GM23338 (cell line): ENCODE measurements at regions not wholly inside any gene's neighbourhood (a gene's known extent, or its start where the extent isn't known, plus 50 kb on each side); places are given as distances from the start of the nearest gene placed in this dataset.

Experiments used
- ATAC-seq: fragments of 200-7000 bp; cut with Tn5 transposase; 3 replicates; pipeline ENCODE4 v1.9.1; 2020
- DNase-seq: peaks from one replicate; pipeline ENCODE4 v3.0.0-alpha.2; 2015; ENCODE audit warnings: low spot score
- H2AFZ ChIP-seq: fragments of 200-600 bp; sonication (generic); 2 replicates; pipeline ENCODE4 v1.8.0; 2016; ENCODE audit warnings: antibody characterized with exemption, mild to moderate bottlenecking, moderate library complexity
- H3F3A ChIP-seq: fragments of 200-600 bp; sonication (generic); replicated peaks from 2 replicates; pipeline ENCODE4 v1.8.0; 2017; ENCODE audit warnings: antibody characterized with exemption, mixed run types, low read depth
- H3K27ac ChIP-seq: fragments of 200-600 bp; sonication (generic); 2 replicates; pipeline ENCODE4 v1.6.1; 2016; ENCODE audit warnings: low read depth
- H3K27me3 ChIP-seq: fragments of 200-600 bp; sonication (generic); 2 replicates; pipeline ENCODE4 v1.8.0; 2016; ENCODE audit warnings: mild to moderate bottlenecking, mixed run types, moderate library complexity; ENCODE audit not compliant: insufficient read depth
- H3K36me3 ChIP-seq: fragments of 200-600 bp; sonication (generic); 2 replicates; pipeline ENCODE4 v1.8.0; 2016; ENCODE audit warnings: mild to moderate bottlenecking; ENCODE audit not compliant: insufficient read depth
- H3K4me1 ChIP-seq: fragments of 200-600 bp; sonication (generic); 2 replicates; pipeline ENCODE4 v1.8.0; 2016; ENCODE audit warnings: mild to moderate bottlenecking, moderate library complexity; ENCODE audit not compliant: insufficient read depth
- H3K4me2 ChIP-seq: fragments of 200-600 bp; sonication (generic); 2 replicates; pipeline ENCODE4 v1.7.1; 2017; ENCODE audit warnings: mixed run types
- H3K4me3 ChIP-seq: fragments of 200-600 bp; sonication (generic); 2 replicates; pipeline ENCODE4 v1.6.1; 2016; ENCODE audit warnings: mixed run types
- H3K79me2 ChIP-seq: fragments of 200-600 bp; sonication (generic); replicated peaks from 2 replicates; pipeline ENCODE4 v1.8.0; 2017; ENCODE audit warnings: mild to moderate bottlenecking; ENCODE audit not compliant: insufficient read depth
- H3K9me2 ChIP-seq: fragments of 200-600 bp; sonication (generic); 2 replicates; pipeline ENCODE4 v1.8.0; 2017; ENCODE audit not compliant: insufficient read depth
- H4K20me1 ChIP-seq: fragments of 200-600 bp; sonication (generic); replicated peaks from 2 replicates; pipeline ENCODE4 v1.8.0; 2017; ENCODE audit warnings: mild to moderate bottlenecking; ENCODE audit not compliant: insufficient read depth
- H3K27ac Mint-ChIP-seq: 2 replicates; pipeline ENCODE4 v1.8.0; 2020; ENCODE audit warnings: inconsistent platforms, mild to moderate bottlenecking, moderate library complexity, mixed read lengths
- H3K27me3 Mint-ChIP-seq: 3 replicates; pipeline ENCODE4 v1.8.0; 2022; ENCODE audit warnings: low read depth, mild to moderate bottlenecking, moderate library complexity, mixed read lengths, inconsistent platforms; ENCODE audit not compliant: insufficient read depth, poor library complexity
- H3K36me3 Mint-ChIP-seq: 3 replicates; pipeline ENCODE4 v1.8.0; 2021; ENCODE audit warnings: low read depth, mild to moderate bottlenecking, inconsistent platforms, moderate library complexity, mixed read lengths
- H3K4me1 Mint-ChIP-seq: 3 replicates; pipeline ENCODE4 v1.8.0; 2020; ENCODE audit warnings: mild to moderate bottlenecking, inconsistent platforms, mixed read lengths
- H3K4me3 Mint-ChIP-seq: 3 replicates; pipeline ENCODE4 v1.8.0; 2021; ENCODE audit warnings: moderate library complexity, mild to moderate bottlenecking, inconsistent platforms, mixed read lengths
- H3K9me3 Mint-ChIP-seq: 3 replicates; pipeline ENCODE4 v1.8.0; 2020; ENCODE audit warnings: moderate library complexity, mild to moderate bottlenecking, inconsistent platforms, mixed read lengths
- CREB1 ChIP-seq: fragments of 250-450 bp; sonication (Bioruptor Pico); IDR thresholded peaks from 2 replicates; pipeline ENCODE4 v1.5.0; 2020; ENCODE audit warnings: low read depth, mild to moderate bottlenecking, moderate library complexity
- EZH2 ChIP-seq: fragments of 200-600 bp; sonication (generic); IDR thresholded peaks from one replicate; pipeline ENCODE4 v1.8.0; 2017; ENCODE audit warnings: antibody characterized with exemption, mild to moderate bottlenecking, low read depth; ENCODE audit not compliant: unreplicated experiment
- EZH2phosphoT487 ChIP-seq: fragments of 200-600 bp; sonication (generic); IDR thresholded peaks from one replicate; pipeline ENCODE4 v1.8.1; 2018; ENCODE audit warnings: antibody characterized with exemption; ENCODE audit not compliant: unreplicated experiment
- JUNB ChIP-seq: IDR thresholded peaks from one replicate; pipeline ENCODE4 v1.6.1; 2016; ENCODE audit warnings: antibody characterized with exemption; ENCODE audit not compliant: unreplicated experiment
- NANOG ChIP-seq: IDR thresholded peaks from 2 replicates; pipeline ENCODE4 v1.6.1; 2016; ENCODE audit warnings: antibody characterized with exemption, borderline replicate concordance
- POLR2AphosphoS5 ChIP-seq: IDR thresholded peaks from 2 replicates; pipeline ENCODE4 v1.6.1; 2016; ENCODE audit warnings: antibody characterized with exemption, low read depth
- STAT1 ChIP-seq: IDR thresholded peaks from one replicate; pipeline ENCODE4 v1.6.1; 2016; ENCODE audit warnings: antibody characterized with exemption; ENCODE audit not compliant: unreplicated experiment
- ZNF331 ChIP-seq: fragments of 250-450 bp; sonication (Bioruptor Pico); IDR thresholded peaks from 2 replicates; pipeline ENCODE4 v1.5.0; 2020; ENCODE audit warnings: low read depth, mild to moderate bottlenecking, moderate library complexity
- TF ChIP-seq, protein P1 (sequence below): IDR thresholded peaks from 2 replicates; pipeline ENCODE4 v1.6.1; 2016; ENCODE audit warnings: antibody characterized with exemption
- TF ChIP-seq, protein P2 (sequence below), 2 experiments: fragments of 200-600 bp in 1 of 2; sonication (generic) in 1 of 2; conservative IDR thresholded peaks; 2 replicates each; pipeline versions ENCODE4 v1.5.1 to v1.6.1; 2016 to 2017; ENCODE audit warnings: antibody characterized with exemption in 2 of 2, low read depth in 2 of 2, mild to moderate bottlenecking in 2 of 2, moderate library complexity in 1 of 2
- TF ChIP-seq, protein P3 (sequence below): IDR thresholded peaks from one replicate; pipeline ENCODE4 v1.6.1; 2018; ENCODE audit warnings: antibody characterized with exemption; ENCODE audit not compliant: unreplicated experiment
- TF ChIP-seq, protein P4 (sequence below): fragments of 250-450 bp; sonication (Bioruptor Pico); IDR thresholded peaks from 2 replicates; pipeline ENCODE4 v1.5.0; 2020; ENCODE audit warnings: mild to moderate bottlenecking, moderate library complexity

DNA sequence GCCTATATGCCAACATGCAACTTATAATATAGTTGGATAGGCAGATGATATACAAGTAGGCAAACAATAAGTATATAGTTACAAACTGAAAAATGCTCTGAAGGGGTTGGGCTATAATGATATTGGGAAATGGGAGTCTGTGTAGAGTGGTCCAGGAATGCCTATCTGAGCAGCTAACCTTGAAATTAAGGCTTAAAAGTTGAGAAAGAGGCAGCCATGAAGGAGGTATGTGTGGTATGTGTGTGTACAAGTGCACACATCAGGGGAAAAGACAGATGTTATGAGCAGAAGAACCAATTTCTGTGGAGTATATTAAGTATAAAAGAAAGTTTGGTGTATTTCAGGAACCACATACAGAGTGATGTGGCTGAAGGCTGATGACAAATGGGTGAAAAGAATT is 154.9 kb upstream of the PAPPA start (continued):
- TF ChIP-seq, protein P1, sequence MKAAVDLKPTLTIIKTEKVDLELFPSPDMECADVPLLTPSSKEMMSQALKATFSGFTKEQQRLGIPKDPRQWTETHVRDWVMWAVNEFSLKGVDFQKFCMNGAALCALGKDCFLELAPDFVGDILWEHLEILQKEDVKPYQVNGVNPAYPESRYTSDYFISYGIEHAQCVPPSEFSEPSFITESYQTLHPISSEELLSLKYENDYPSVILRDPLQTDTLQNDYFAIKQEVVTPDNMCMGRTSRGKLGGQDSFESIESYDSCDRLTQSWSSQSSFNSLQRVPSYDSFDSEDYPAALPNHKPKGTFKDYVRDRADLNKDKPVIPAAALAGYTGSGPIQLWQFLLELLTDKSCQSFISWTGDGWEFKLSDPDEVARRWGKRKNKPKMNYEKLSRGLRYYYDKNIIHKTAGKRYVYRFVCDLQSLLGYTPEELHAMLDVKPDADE = no peak

DNA sequence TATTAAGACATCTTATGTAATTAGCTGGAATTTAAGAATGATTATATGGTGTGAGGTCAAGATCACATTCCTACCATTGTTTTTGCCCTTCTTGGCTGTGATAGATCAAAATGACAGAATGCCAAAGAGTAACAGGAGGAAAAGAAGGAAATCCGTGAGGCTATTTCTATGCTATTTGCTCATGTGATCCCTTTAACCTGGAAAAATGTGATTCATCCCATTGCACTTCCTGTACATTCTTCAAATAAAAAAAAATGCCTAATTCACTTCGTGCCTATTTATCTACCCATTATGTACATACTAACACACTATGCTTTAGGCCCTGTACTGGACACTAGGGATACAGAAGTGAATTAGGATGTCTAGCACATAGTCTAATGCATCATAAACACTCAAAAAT is 154.1 kb upstream of the PAPPA start:
- H3K4me1 ChIP-seq = no peaks in the 10 kb centered on the region
- no peaks in the 10 kb centered on the region for H3K36me3 ChIP-seq
- no peaks in the 10 kb centered on the region for H3F3A ChIP-seq
- H3K4me3 ChIP-seq = no peak overlapping the region
- no peaks in the 10 kb centered on the region for H3K9me3 Mint-ChIP-seq
- no peaks in the 10 kb centered on the region; the same call in 1 of the 2 replicates for H3K9me2 ChIP-seq
- no peak overlapping the region for H3K4me2 ChIP-seq
- no peak overlapping the region for H2AFZ ChIP-seq
- H3K27ac Mint-ChIP-seq = no peak overlapping the region
- H3K27me3 Mint-ChIP-seq = no peaks in the 10 kb centered on the region
- H3K27me3 ChIP-seq = no peaks in the 10 kb centered on the region
- H4K20me1 ChIP-seq = no peaks in the 10 kb centered on the region
- no peaks in the 10 kb centered on the region for H3K4me1 Mint-ChIP-seq
- no peak overlapping the region for H3K27ac ChIP-seq
- ATAC-seq = no peak
- H3K4me3 Mint-ChIP-seq = no peak overlapping the region
- no peak for DNase-seq
- H3K79me2 ChIP-seq = no peaks in the 10 kb centered on the region
- no peaks in the 10 kb centered on the region for H3K36me3 Mint-ChIP-seq
- TF ChIP-seq, protein P2, sequence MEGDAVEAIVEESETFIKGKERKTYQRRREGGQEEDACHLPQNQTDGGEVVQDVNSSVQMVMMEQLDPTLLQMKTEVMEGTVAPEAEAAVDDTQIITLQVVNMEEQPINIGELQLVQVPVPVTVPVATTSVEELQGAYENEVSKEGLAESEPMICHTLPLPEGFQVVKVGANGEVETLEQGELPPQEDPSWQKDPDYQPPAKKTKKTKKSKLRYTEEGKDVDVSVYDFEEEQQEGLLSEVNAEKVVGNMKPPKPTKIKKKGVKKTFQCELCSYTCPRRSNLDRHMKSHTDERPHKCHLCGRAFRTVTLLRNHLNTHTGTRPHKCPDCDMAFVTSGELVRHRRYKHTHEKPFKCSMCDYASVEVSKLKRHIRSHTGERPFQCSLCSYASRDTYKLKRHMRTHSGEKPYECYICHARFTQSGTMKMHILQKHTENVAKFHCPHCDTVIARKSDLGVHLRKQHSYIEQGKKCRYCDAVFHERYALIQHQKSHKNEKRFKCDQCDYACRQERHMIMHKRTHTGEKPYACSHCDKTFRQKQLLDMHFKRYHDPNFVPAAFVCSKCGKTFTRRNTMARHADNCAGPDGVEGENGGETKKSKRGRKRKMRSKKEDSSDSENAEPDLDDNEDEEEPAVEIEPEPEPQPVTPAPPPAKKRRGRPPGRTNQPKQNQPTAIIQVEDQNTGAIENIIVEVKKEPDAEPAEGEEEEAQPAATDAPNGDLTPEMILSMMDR (conservative IDR thresholded peaks at IDR 0.05; ENCODE audit: low read depth in 2 of 2) = no peak
- TF ChIP-seq EZH2phosphoT487 = no peak
- no peak for TF ChIP-seq ZNF331
- TF ChIP-seq, protein P3, sequence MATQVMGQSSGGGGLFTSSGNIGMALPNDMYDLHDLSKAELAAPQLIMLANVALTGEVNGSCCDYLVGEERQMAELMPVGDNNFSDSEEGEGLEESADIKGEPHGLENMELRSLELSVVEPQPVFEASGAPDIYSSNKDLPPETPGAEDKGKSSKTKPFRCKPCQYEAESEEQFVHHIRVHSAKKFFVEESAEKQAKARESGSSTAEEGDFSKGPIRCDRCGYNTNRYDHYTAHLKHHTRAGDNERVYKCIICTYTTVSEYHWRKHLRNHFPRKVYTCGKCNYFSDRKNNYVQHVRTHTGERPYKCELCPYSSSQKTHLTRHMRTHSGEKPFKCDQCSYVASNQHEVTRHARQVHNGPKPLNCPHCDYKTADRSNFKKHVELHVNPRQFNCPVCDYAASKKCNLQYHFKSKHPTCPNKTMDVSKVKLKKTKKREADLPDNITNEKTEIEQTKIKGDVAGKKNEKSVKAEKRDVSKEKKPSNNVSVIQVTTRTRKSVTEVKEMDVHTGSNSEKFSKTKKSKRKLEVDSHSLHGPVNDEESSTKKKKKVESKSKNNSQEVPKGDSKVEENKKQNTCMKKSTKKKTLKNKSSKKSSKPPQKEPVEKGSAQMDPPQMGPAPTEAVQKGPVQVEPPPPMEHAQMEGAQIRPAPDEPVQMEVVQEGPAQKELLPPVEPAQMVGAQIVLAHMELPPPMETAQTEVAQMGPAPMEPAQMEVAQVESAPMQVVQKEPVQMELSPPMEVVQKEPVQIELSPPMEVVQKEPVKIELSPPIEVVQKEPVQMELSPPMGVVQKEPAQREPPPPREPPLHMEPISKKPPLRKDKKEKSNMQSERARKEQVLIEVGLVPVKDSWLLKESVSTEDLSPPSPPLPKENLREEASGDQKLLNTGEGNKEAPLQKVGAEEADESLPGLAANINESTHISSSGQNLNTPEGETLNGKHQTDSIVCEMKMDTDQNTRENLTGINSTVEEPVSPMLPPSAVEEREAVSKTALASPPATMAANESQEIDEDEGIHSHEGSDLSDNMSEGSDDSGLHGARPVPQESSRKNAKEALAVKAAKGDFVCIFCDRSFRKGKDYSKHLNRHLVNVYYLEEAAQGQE = no peak
- no peak for TF ChIP-seq JUNB
- no peak for TF ChIP-seq NANOG
- TF ChIP-seq POLR2AphosphoS5 = no peak
- TF ChIP-seq, protein P1 = no peak
- TF ChIP-seq, protein P4, sequence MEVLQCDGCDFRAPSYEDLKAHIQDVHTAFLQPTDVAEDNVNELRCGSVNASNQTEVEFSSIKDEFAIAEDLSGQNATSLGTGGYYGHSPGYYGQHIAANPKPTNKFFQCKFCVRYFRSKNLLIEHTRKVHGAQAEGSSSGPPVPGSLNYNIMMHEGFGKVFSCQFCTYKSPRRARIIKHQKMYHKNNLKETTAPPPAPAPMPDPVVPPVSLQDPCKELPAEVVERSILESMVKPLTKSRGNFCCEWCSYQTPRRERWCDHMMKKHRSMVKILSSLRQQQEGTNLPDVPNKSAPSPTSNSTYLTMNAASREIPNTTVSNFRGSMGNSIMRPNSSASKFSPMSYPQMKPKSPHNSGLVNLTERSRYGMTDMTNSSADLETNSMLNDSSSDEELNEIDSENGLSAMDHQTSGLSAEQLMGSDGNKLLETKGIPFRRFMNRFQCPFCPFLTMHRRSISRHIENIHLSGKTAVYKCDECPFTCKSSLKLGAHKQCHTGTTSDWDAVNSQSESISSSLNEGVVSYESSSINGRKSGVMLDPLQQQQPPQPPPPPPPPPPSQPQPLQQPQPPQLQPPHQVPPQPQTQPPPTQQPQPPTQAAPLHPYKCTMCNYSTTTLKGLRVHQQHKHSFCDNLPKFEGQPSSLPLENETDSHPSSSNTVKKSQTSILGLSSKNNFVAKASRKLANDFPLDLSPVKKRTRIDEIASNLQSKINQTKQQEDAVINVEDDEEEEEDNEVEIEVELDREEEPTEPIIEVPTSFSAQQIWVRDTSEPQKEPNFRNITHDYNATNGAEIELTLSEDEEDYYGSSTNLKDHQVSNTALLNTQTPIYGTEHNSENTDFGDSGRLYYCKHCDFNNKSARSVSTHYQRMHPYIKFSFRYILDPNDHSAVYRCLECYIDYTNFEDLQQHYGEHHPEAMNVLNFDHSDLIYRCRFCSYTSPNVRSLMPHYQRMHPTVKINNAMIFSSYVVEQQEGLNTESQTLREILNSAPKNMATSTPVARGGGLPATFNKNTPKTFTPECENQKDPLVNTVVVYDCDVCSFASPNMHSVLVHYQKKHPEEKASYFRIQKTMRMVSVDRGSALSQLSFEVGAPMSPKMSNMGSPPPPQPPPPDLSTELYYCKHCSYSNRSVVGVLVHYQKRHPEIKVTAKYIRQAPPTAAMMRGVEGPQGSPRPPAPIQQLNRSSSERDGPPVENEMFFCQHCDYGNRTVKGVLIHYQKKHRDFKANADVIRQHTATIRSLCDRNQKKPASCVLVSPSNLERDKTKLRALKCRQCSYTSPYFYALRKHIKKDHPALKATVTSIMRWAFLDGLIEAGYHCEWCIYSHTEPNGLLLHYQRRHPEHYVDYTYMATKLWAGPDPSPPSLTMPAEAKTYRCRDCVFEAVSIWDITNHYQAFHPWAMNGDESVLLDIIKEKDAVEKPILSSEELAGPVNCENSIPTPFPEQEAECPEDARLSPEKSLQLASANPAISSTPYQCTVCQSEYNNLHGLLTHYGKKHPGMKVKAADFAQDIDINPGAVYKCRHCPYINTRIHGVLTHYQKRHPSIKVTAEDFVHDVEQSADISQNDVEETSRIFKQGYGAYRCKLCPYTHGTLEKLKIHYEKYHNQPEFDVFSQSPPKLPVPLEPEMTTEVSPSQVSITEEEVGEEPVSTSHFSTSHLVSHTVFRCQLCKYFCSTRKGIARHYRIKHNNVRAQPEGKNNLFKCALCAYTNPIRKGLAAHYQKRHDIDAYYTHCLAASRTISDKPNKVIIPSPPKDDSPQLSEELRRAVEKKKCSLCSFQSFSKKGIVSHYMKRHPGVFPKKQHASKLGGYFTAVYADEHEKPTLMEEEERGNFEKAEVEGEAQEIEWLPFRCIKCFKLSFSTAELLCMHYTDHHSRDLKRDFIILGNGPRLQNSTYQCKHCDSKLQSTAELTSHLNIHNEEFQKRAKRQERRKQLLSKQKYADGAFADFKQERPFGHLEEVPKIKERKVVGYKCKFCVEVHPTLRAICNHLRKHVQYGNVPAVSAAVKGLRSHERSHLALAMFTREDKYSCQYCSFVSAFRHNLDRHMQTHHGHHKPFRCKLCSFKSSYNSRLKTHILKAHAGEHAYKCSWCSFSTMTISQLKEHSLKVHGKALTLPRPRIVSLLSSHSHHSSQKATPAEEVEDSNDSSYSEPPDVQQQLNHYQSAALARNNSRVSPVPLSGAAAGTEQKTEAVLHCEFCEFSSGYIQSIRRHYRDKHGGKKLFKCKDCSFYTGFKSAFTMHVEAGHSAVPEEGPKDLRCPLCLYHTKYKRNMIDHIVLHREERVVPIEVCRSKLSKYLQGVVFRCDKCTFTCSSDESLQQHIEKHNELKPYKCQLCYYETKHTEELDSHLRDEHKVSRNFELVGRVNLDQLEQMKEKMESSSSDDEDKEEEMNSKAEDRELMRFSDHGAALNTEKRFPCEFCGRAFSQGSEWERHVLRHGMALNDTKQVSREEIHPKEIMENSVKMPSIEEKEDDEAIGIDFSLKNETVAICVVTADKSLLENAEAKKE (CRISPR knock-in tag) = no peak
- TF ChIP-seq STAT1 = no peak
- TF ChIP-seq CREB1 (CRISPR knock-in tag) = no peak
- TF ChIP-seq EZH2 = no peak
